ENCODE measurements at regions not wholly inside any gene's neighbourhood (a gene's known extent, or its start where the extent isn't known, plus 50 kb on each side); places are given as distances from the start of the nearest gene placed in this dataset.

DNA sequence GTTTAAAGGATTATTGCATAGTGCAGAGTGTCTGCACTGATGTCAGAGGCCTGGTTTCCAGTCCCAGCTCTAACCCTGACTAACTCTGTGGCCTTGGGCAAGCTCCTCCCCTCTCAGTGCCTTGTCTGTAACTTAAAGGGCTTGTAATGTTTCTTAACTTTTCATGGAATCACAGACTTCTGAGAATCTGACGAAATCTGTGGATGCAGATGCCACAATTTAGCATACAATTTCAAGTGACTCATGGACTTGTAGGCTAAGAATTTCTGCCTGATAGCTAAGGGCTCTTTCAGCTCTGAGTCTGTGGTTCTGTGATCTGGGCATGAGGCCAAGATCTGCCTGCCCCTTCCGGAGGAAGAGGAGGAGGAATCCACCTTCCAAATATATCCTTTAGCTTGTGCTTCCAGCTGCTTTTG lies 236.9 kb downstream of the AR start:
- Histone ChIP-seq H3K27me3 (ENCODE audit: insufficient read depth, poor library complexity, severe bottlenecking) (no peaks in the 10 kb centered on the region), H3K4me3 (replicated peaks; ENCODE audit: insufficient read depth, low read length) (no peak overlapping the region), H3K27ac (replicated peaks) (no peak overlapping the region)
- TF ChIP-seq, protein P1, sequence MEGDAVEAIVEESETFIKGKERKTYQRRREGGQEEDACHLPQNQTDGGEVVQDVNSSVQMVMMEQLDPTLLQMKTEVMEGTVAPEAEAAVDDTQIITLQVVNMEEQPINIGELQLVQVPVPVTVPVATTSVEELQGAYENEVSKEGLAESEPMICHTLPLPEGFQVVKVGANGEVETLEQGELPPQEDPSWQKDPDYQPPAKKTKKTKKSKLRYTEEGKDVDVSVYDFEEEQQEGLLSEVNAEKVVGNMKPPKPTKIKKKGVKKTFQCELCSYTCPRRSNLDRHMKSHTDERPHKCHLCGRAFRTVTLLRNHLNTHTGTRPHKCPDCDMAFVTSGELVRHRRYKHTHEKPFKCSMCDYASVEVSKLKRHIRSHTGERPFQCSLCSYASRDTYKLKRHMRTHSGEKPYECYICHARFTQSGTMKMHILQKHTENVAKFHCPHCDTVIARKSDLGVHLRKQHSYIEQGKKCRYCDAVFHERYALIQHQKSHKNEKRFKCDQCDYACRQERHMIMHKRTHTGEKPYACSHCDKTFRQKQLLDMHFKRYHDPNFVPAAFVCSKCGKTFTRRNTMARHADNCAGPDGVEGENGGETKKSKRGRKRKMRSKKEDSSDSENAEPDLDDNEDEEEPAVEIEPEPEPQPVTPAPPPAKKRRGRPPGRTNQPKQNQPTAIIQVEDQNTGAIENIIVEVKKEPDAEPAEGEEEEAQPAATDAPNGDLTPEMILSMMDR (IDR thresholded peaks at IDR 0.05; ENCODE audit: insufficient read depth, low read length), result no peak
- no peak for TF ChIP-seq GABPA (IDR thresholded peaks at IDR 0.05; ENCODE audit: low read depth)
- TF ChIP-seq POLR2AphosphoS5 (IDR thresholded peaks at IDR 0.05; ENCODE audit: low read depth), result no peak
- DNase-seq (ENCODE audit: low read depth in 1 of 2, low spot score in 1 of 2), result peak; percentile 62 to 84

DNA sequence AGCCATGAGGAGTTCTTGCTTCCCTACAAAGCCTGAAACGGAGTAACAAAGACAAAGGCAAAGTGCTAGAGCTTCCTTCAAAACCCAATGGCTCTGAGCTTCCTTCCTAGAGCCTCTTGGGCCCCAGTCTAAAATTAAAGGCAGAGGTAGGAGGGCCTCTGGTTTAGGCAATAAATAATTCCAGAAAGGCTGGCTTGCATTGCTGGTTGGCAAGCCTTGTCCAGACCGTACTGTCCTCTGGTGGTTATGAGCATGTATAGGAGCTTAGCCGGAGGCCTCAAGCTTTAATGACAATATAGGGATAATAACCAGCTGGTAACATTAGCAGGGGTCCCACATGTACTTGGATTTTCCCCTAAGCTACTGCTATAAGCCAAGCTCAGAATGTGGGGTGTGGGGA lies 237.3 kb downstream of the AR start:
- Histone ChIP-seq H3K27me3 (ENCODE audit: insufficient read depth, poor library complexity, severe bottlenecking) (no peaks in the 10 kb centered on the region), H3K4me3 (replicated peaks; ENCODE audit: insufficient read depth, low read length) (no peak overlapping the region), H3K27ac (replicated peaks) (no peak overlapping the region)
- DNase-seq (ENCODE audit: low read depth in 1 of 2, low spot score in 1 of 2), result no peak
- TF ChIP-seq, protein P1 (IDR thresholded peaks at IDR 0.05; ENCODE audit: insufficient read depth, low read length), result peak; percentile 6
- TF ChIP-seq, protein P2, sequence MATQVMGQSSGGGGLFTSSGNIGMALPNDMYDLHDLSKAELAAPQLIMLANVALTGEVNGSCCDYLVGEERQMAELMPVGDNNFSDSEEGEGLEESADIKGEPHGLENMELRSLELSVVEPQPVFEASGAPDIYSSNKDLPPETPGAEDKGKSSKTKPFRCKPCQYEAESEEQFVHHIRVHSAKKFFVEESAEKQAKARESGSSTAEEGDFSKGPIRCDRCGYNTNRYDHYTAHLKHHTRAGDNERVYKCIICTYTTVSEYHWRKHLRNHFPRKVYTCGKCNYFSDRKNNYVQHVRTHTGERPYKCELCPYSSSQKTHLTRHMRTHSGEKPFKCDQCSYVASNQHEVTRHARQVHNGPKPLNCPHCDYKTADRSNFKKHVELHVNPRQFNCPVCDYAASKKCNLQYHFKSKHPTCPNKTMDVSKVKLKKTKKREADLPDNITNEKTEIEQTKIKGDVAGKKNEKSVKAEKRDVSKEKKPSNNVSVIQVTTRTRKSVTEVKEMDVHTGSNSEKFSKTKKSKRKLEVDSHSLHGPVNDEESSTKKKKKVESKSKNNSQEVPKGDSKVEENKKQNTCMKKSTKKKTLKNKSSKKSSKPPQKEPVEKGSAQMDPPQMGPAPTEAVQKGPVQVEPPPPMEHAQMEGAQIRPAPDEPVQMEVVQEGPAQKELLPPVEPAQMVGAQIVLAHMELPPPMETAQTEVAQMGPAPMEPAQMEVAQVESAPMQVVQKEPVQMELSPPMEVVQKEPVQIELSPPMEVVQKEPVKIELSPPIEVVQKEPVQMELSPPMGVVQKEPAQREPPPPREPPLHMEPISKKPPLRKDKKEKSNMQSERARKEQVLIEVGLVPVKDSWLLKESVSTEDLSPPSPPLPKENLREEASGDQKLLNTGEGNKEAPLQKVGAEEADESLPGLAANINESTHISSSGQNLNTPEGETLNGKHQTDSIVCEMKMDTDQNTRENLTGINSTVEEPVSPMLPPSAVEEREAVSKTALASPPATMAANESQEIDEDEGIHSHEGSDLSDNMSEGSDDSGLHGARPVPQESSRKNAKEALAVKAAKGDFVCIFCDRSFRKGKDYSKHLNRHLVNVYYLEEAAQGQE (IDR thresholded peaks at IDR 0.05; ENCODE audit: insufficient replicate concordance, low read depth), result no peak

DNA sequence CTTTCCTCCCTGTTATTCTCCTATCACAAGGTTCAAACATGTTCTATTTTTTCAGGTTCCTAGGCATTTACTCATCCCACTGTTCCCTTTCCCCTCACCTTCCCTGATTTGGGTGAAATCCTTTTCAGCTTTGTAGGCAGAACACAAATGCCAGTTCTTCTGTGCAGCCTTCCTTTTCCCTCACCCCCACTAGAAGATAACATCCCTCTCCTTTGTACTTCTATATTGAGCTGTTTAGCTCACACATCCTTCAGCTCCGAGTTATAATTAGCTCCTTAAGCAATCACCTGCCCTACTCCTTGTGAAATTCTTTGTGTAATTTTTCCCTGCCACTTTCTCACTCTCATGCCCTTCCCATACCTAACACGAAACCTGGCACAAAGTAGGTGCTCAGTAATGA lies 240.9 kb downstream of the AR start:
- H3K27ac ChIP-seq (replicated peaks), result no peak overlapping the region

More for the DNA sequence above, 240.9 kb downstream of the AR start:
- TF ChIP-seq GABPA (IDR thresholded peaks at IDR 0.05; ENCODE audit: low read depth) (no peak), POLR2AphosphoS5 (IDR thresholded peaks at IDR 0.05; ENCODE audit: low read depth) (no peak)
- TF ChIP-seq, protein P1 (IDR thresholded peaks at IDR 0.05; ENCODE audit: insufficient read depth, low read length), result no peak
- TF ChIP-seq, protein P2 (IDR thresholded peaks at IDR 0.05; ENCODE audit: insufficient replicate concordance, low read depth), result no peak
- H3K4me3 ChIP-seq (replicated peaks; ENCODE audit: insufficient read depth, low read length), result no peak overlapping the region
- DNase-seq (ENCODE audit: low read depth in 1 of 2, low spot score in 1 of 2), result no peak
- no peaks in the 10 kb centered on the region for H3K27me3 ChIP-seq (ENCODE audit: insufficient read depth, poor library complexity, severe bottlenecking)

All from HL-60 (cell line).